Osteoblast (primary cell): ENCODE measurements at regions not wholly inside any gene's neighbourhood (a gene's known extent, or its start where the extent isn't known, plus 50 kb on each side); places are given as distances from the start of the nearest gene placed in this dataset.

Source experiments
- DNase-seq: peaks from one replicate; pipeline ENCODE4 v3.0.0; 2011; ENCODE audit warnings: low spot score, mixed read lengths; ENCODE audit not compliant: insufficient read length; ENCODE audit errors: missing footprints
- H2AFZ ChIP-seq: 2 replicates; pipeline ENCODE4 v1.6.0; 2011; ENCODE audit warnings: mild to moderate bottlenecking, low read length
- H3K27ac ChIP-seq: 2 replicates; pipeline ENCODE4 v1.5.1; 2011; ENCODE audit warnings: mild to moderate bottlenecking, low read depth, low read length, moderate library complexity
- H3K27me3 ChIP-seq: 2 replicates; pipeline ENCODE4 v1.6.0; 2012; ENCODE audit warnings: mild to moderate bottlenecking, control low read depth, inconsistent platforms, low read length, moderate library complexity; ENCODE audit not compliant: insufficient read depth
- H3K36me3 ChIP-seq: 2 replicates; pipeline ENCODE4 v1.5.1; 2011; ENCODE audit warnings: mild to moderate bottlenecking, low read length, control low read depth, moderate library complexity; ENCODE audit not compliant: insufficient read depth
- H3K4me1 ChIP-seq: 2 replicates; pipeline ENCODE4 v1.5.1; 2011; ENCODE audit warnings: mild to moderate bottlenecking, low read length, control low read depth, moderate library complexity; ENCODE audit not compliant: insufficient read depth
- H3K4me2 ChIP-seq: 2 replicates; pipeline ENCODE4 v1.6.0; 2011; ENCODE audit warnings: mild to moderate bottlenecking, low read length; ENCODE audit not compliant: insufficient read depth
- H3K4me3 ChIP-seq: fragments of 200-600 bp; sonication (generic); 3 replicates; pipeline ENCODE4 v1.5.1; 2012; ENCODE audit warnings: mild to moderate bottlenecking, low read length, inconsistent platforms; ENCODE audit not compliant: insufficient read depth
- H3K79me2 ChIP-seq: 2 replicates; pipeline ENCODE4 v1.6.0; 2012; ENCODE audit warnings: mild to moderate bottlenecking, low read length, control low read depth, inconsistent platforms; ENCODE audit not compliant: insufficient read depth
- H3K9me3 ChIP-seq: 2 replicates; pipeline ENCODE4 v1.5.1; 2011; ENCODE audit warnings: low read depth, low read length, control low read depth
- H4K20me1 ChIP-seq: 2 replicates; pipeline ENCODE4 v1.6.0; 2012; ENCODE audit warnings: mild to moderate bottlenecking, low read length, control low read depth; ENCODE audit not compliant: insufficient read depth
- TF ChIP-seq, protein P1 (sequence below): IDR thresholded peaks from 2 replicates; pipeline ENCODE4 v1.5.1; 2011; ENCODE audit warnings: mild to moderate bottlenecking, low read depth, low read length, moderate library complexity; ENCODE audit errors: extremely low read depth

DNA sequence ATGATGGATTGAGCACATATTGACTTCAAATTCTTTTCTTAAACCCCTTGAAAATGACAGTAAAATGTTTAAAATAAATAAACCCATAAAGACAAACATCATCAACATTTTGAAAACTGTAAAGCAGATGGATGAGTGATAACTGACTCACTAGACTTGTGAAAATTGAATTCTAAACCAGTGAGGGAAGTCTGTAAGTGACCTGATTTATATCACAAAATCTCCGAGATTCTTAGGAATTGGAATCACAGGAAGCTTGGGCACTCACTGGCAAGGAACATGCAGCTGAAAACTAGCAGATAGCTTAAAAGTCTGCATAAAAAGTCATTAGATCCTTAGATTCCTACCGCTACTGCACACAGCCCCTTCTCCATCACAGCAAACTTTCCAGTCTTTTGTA lies 51.3 kb upstream of the TSC22D1 start:
- peak overlapping the region; percentile 4 for H3K27ac ChIP-seq
- H3K36me3 ChIP-seq: no peaks in the 10 kb centered on the region
- H3K4me3 ChIP-seq: no peak overlapping the region
- peak overlapping the region; percentile 33 for H3K4me2 ChIP-seq
- peak overlapping the region; percentile 67 for H2AFZ ChIP-seq
- no peaks in the 10 kb centered on the region for H3K9me3 ChIP-seq
- H4K20me1 ChIP-seq: no peaks in the 10 kb centered on the region
- no peaks in the 10 kb centered on the region for H3K27me3 ChIP-seq
- peaks cover 30% of the 10 kb centered on the region for H3K4me1 ChIP-seq
- TF ChIP-seq, protein P1, sequence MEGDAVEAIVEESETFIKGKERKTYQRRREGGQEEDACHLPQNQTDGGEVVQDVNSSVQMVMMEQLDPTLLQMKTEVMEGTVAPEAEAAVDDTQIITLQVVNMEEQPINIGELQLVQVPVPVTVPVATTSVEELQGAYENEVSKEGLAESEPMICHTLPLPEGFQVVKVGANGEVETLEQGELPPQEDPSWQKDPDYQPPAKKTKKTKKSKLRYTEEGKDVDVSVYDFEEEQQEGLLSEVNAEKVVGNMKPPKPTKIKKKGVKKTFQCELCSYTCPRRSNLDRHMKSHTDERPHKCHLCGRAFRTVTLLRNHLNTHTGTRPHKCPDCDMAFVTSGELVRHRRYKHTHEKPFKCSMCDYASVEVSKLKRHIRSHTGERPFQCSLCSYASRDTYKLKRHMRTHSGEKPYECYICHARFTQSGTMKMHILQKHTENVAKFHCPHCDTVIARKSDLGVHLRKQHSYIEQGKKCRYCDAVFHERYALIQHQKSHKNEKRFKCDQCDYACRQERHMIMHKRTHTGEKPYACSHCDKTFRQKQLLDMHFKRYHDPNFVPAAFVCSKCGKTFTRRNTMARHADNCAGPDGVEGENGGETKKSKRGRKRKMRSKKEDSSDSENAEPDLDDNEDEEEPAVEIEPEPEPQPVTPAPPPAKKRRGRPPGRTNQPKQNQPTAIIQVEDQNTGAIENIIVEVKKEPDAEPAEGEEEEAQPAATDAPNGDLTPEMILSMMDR: no peak
- no peaks in the 10 kb centered on the region for H3K79me2 ChIP-seq
- peak; percentile 66 for DNase-seq

DNA sequence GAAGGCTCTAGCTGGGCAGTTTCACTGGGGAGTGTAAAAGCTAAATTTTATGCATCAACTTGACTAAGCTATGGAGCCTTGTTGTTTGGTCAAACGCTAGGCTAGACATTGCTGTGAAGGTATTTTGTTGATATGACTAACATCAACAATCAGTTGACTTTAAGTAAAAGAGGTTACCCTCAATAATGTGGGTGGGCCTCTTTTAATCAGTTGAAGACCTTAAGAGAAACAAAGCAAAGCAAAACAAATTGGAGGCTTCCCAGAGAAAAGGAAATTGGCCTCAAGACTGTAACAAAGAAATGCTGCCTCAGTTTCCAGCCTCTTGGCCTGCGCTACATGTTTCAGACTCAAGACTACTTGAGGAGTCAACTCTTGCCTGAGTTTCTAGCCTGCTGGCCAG lies 50.0 kb upstream of the TSC22D1 start:
- DNase-seq: no peak
- Histone ChIP-seq H3K27ac (no peak overlapping the region), H3K27me3 (no peaks in the 10 kb centered on the region), H4K20me1 (no peaks in the 10 kb centered on the region), H2AFZ (no peak overlapping the region), H3K36me3 (no peaks in the 10 kb centered on the region), H3K4me1 (peaks cover 42% of the 10 kb centered on the region), H3K9me3 (no peaks in the 10 kb centered on the region), H3K4me2 (no peak overlapping the region), H3K79me2 (no peaks in the 10 kb centered on the region), H3K4me3 (no peak overlapping the region)
- TF ChIP-seq, protein P1: no peak
